ENCODE measurements at regions not wholly inside any gene's neighbourhood (a gene's known extent, or its start where the extent isn't known, plus 50 kb on each side); places are given as distances from the start of the nearest gene placed in this dataset.

DNA sequence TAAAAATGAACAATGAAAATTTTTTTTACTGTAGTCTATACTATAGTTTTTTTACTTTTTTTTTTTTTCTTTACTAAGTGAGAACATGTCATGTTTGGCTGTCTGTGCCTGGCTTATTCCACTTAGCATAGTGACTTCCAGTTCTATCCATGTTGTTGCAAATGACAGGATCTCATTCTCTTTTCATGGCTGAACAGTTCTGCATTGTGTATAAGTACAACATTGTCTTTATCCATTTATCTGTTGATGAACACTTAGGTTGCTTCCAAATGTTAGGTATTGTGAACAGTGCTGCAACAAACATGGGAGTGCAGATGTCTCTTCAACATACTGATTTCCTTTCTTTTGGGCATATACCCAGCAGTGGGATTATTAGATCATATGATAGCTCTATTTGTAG lies 88.1 kb upstream of the CCDC90B start:
- Histone ChIP-seq H3K9me3 (peaks cover 0 to 2% of the 10 kb centered on the region in 2 donors), H3K4me3 (no peak overlapping the region), H3K4me1 (no peaks in the 10 kb centered on the region), H3K27me3 (no peaks in the 10 kb centered on the region), H3K27ac (no peak overlapping the region), H3K36me3 (no peaks in the 10 kb centered on the region)
- no peak for DNase-seq
- ATAC-seq, result no peak
- intact Hi-C loops (cut with DNase I), result no loop called here
- TF ChIP-seq, protein P1, sequence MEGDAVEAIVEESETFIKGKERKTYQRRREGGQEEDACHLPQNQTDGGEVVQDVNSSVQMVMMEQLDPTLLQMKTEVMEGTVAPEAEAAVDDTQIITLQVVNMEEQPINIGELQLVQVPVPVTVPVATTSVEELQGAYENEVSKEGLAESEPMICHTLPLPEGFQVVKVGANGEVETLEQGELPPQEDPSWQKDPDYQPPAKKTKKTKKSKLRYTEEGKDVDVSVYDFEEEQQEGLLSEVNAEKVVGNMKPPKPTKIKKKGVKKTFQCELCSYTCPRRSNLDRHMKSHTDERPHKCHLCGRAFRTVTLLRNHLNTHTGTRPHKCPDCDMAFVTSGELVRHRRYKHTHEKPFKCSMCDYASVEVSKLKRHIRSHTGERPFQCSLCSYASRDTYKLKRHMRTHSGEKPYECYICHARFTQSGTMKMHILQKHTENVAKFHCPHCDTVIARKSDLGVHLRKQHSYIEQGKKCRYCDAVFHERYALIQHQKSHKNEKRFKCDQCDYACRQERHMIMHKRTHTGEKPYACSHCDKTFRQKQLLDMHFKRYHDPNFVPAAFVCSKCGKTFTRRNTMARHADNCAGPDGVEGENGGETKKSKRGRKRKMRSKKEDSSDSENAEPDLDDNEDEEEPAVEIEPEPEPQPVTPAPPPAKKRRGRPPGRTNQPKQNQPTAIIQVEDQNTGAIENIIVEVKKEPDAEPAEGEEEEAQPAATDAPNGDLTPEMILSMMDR (IDR thresholded peaks at IDR 0.05), result no peak

DNA sequence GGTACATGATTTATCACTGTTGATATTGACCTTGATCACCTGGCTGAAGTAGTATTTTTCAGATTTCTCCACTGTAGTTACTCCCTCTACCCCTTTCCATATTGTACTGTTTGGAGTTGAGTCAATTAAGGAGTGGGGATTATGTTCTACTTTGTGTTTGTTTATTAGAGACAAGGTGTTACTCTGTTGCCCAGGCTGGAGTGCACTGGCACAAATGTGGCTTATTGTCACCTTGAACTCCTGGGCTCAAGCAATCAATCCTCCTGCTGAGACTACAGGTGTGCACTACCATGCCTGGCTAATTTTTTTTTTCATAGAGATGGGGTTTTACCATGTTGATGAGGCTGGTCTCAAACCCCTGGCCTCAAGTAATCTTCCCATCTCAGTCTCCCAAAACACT lies 85.3 kb upstream of the CCDC90B start:
- H3K9me3 ChIP-seq, result peaks cover 0 to 22% of the 10 kb centered on the region in 2 donors
- no peaks in the 10 kb centered on the region for H3K27me3 ChIP-seq
- H3K36me3 ChIP-seq, result no peaks in the 10 kb centered on the region
- ATAC-seq (no peak), DNase-seq (no peak)
- no peak overlapping the region for H3K27ac ChIP-seq
- H3K4me3 ChIP-seq, result no peak overlapping the region
- intact Hi-C loops (cut with DNase I), result no loop called here
- H3K4me1 ChIP-seq, result no peaks in the 10 kb centered on the region
- TF ChIP-seq, protein P1 (IDR thresholded peaks at IDR 0.05), result no peak

DNA sequence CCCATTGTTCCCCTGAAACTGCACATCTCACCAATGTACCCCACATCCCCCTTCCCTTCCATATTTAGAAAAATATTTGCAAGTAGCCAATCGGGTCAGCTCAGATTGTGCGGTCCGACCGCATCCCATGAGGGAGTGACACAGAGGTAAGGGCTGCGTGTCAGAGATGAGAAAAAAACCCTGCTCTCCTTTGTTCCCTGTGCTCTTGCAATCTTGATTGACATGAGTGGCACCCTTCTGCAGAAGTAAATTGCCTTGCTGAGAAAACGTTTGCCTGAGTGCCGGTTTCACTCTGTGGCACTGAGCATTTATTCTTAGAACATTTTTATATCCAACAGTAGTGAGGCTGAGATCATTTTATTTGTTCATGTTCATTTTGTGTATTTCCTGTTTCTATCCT lies 81.6 kb upstream of the CCDC90B start:
- Histone ChIP-seq H3K4me3 (no peak overlapping the region), H3K36me3 (no peaks in the 10 kb centered on the region), H3K4me1 (no peaks in the 10 kb centered on the region), H3K9me3 (peaks cover 0 to 22% of the 10 kb centered on the region in 2 donors), H3K27me3 (no peaks in the 10 kb centered on the region), H3K27ac (no peak overlapping the region)
- intact Hi-C loops (cut with DNase I), result no loop called here
- DNase-seq (no peak), ATAC-seq (no peak)
- TF ChIP-seq, protein P1 (IDR thresholded peaks at IDR 0.05), result no peak

DNA sequence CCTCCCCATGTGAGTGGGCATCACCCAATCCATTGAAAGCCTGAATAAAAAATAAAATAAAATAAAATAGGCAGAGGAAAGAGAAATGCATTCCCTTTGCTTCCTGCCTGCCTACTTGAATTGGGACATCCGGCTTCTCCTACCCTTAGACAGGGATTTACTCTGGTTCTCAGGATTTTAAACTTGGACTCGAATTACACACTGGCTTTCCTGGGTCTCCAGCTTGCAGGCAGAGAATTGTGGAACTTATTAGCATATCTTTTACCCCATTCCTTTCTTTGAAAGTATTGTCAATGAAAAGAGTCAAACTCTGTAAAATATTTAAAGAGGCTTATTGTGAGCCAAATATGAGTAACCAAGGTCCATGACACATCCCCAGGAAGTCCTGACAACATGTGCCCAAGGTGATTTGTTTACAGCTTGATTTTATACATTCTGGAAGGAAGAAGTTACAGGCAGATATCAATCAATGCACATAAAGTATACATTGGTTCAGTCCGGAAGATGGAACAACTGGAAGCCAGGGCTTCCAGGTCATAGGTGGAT lies 78.4 kb upstream of the CCDC90B start:
- TF ChIP-seq, protein P1 (IDR thresholded peaks at IDR 0.05), result no peak
- DNase-seq (no peak), ATAC-seq (no peak)
- H3K9me3 ChIP-seq, result peaks cover 0 to 22% of the 10 kb centered on the region in 2 donors
- H3K4me1 ChIP-seq, result no peaks in the 10 kb centered on the region
- no peaks in the 10 kb centered on the region for H3K36me3 ChIP-seq
- H3K27me3 ChIP-seq, result no peaks in the 10 kb centered on the region
- no peak overlapping the region for H3K27ac ChIP-seq
- intact Hi-C loops (cut with DNase I), result no loop called here
- H3K4me3 ChIP-seq, result no peak overlapping the region

DNA sequence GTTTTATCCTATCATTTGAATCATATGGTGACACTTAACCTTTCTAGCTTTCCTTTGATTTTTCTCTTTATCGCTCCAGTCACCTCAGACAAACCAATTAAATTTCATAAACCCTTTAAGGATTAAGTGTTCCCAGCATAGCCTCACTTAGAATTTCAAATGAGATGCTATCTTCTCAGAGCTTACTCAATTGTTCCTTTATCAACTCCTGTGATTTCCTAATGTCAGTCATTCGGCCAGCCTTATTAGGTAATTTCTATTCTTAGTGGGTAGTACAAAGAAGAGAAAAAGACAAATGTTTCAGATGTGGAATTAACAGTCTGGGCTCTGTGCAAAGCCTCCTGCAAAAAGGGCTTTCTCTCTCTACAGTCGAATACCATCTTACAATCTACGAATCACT lies 77.1 kb upstream of the CCDC90B start:
- no peak for ATAC-seq

More for the DNA sequence above, 77.1 kb upstream of the CCDC90B start:
- intact Hi-C loops (cut with DNase I), result no loop called here
- peaks cover 0 to 15% of the 10 kb centered on the region in 2 donors for H3K9me3 ChIP-seq
- DNase-seq, result no peak
- H3K4me1 ChIP-seq, result no peaks in the 10 kb centered on the region
- TF ChIP-seq, protein P1 (IDR thresholded peaks at IDR 0.05), result no peak
- H3K36me3 ChIP-seq, result no peaks in the 10 kb centered on the region
- H3K4me3 ChIP-seq, result no peak overlapping the region
- no peaks in the 10 kb centered on the region for H3K27me3 ChIP-seq
- H3K27ac ChIP-seq, result no peak overlapping the region

Measured in left lung (tissue), 4 donors.